Mesendoderm (in vitro differentiated cells): ENCODE measurements at regions not wholly inside any gene's neighbourhood (a gene's known extent, or its start where the extent isn't known, plus 50 kb on each side); places are given as distances from the start of the nearest gene placed in this dataset.

Experiments
- DNase-seq: peaks from one replicate; pipeline ENCODE4 v3.0.0; 2013
- H2AK5ac ChIP-seq: 2 replicates; pipeline ENCODE4 v1.6.1; 2013; ENCODE audit warnings: low read length, inconsistent platforms
- H2BK120ac ChIP-seq: 2 replicates; pipeline ENCODE4 v1.6.1; 2013; ENCODE audit warnings: low read depth, mild to moderate bottlenecking, low read length, moderate library complexity, mixed read lengths
- H2BK15ac ChIP-seq: replicated peaks from 2 replicates; pipeline ENCODE4 v1.6.1; 2013; ENCODE audit warnings: low read depth, mild to moderate bottlenecking, moderate library complexity
- H2BK5ac ChIP-seq: 2 replicates; pipeline ENCODE4 v1.6.1; 2013; ENCODE audit warnings: low read length, inconsistent platforms
- H3K18ac ChIP-seq: 2 replicates; pipeline ENCODE4 v1.6.1; 2013; ENCODE audit warnings: mild to moderate bottlenecking, low read length, mixed read lengths
- H3K23ac ChIP-seq: one replicate; pipeline ENCODE4 v1.6.1; 2013; ENCODE audit warnings: low read length
- H3K27ac ChIP-seq: 2 replicates; pipeline ENCODE4 v1.5.1; 2013; ENCODE audit warnings: low read depth, mild to moderate bottlenecking, inconsistent platforms, low read length, moderate library complexity
- H3K27me3 ChIP-seq: 2 replicates; pipeline ENCODE4 v1.6.1; 2013; ENCODE audit warnings: low read length, control low read depth, mild to moderate bottlenecking, inconsistent platforms; ENCODE audit not compliant: insufficient read depth, poor library complexity
- H3K36me3 ChIP-seq: 2 replicates; pipeline ENCODE4 v1.6.1; 2013; ENCODE audit warnings: low read length, inconsistent platforms; ENCODE audit not compliant: control insufficient read depth, insufficient read depth
- H3K4ac ChIP-seq: one replicate; pipeline ENCODE4 v1.6.1; 2013; ENCODE audit warnings: low read depth, mild to moderate bottlenecking, low read length, moderate library complexity
- H3K4me1 ChIP-seq: 2 replicates; pipeline ENCODE4 v1.6.1; 2013; ENCODE audit warnings: low read depth, low read length, inconsistent platforms; ENCODE audit not compliant: control insufficient read depth
- H3K4me2 ChIP-seq: 2 replicates; pipeline ENCODE4 v1.6.1; 2013; ENCODE audit warnings: low read length
- H3K4me3 ChIP-seq: 2 replicates; pipeline ENCODE4 v1.5.1; 2013; ENCODE audit warnings: mild to moderate bottlenecking, low read length
- H3K56ac ChIP-seq: one replicate; pipeline ENCODE4 v1.6.1; 2013; ENCODE audit warnings: low read length
- H3K79me1 ChIP-seq: 2 replicates; pipeline ENCODE4 v1.6.1; 2013; ENCODE audit warnings: low read length, inconsistent platforms
- H3K79me2 ChIP-seq: 2 replicates; pipeline ENCODE4 v1.6.1; 2013; ENCODE audit warnings: mild to moderate bottlenecking, low read length; ENCODE audit not compliant: control insufficient read depth, insufficient read depth
- H3K9ac ChIP-seq: 2 replicates; pipeline ENCODE4 v1.6.1; 2013; ENCODE audit warnings: low read length, inconsistent platforms
- H4K5ac ChIP-seq: one replicate; pipeline ENCODE4 v1.6.1; 2013; ENCODE audit warnings: low read length
- H4K8ac ChIP-seq: one replicate; pipeline ENCODE4 v1.6.1; 2013; ENCODE audit warnings: low read depth, mild to moderate bottlenecking, control low read depth, low read length, moderate library complexity
- WGBS: extraction: QIAGEN DNeasy Blood & Tissue Kit; methylation state at CpG from one replicate; pipeline ENCODE4 v1.1.7; 2013; ENCODE audit warnings: low lambda C conversion rate, missing lambda C conversion rate; ENCODE audit not compliant: insufficient coverage; ENCODE audit errors: extremely low coverage; 5-methylcytosine and 5-hydroxymethylcytosine counted together

DNA sequence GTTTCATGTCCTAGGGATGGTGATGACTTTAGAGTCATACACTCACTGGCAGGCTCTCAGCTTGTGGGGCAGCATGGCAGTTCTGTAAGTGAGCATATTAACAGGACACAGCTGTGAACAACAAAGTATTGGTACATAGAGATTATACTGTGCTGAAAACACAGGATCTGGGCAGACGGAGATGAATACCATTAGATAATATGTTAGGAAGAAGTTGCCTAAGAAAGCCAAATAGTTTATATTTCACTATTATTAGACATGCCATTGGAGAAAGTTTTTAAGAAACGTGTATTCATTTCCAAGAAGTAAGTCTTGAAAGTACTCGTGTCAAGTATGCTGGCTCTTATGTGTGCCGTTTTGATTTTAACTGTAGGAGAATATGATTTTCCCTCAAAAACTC, 274.5 kb downstream of the INHBA start:
- no peak overlapping the region for H3K4ac ChIP-seq
- no peak overlapping the region for H3K9ac ChIP-seq
- no peaks in the 10 kb centered on the region for H3K79me2 ChIP-seq
- DNase-seq = no peak
- no peak overlapping the region for H3K18ac ChIP-seq
- H2BK5ac ChIP-seq = no peak overlapping the region
- no peaks in the 10 kb centered on the region for H3K36me3 ChIP-seq
- no peaks in the 10 kb centered on the region for H3K4me1 ChIP-seq
- no peak overlapping the region for H3K56ac ChIP-seq
- H4K8ac ChIP-seq = no peak overlapping the region
- H4K5ac ChIP-seq = no peak overlapping the region
- no peaks in the 10 kb centered on the region for H3K27me3 ChIP-seq
- no CpG with 5 or more reads among the region's 4 CpGs for WGBS
- no peak overlapping the region for H3K4me3 ChIP-seq
- no peak overlapping the region for H2AK5ac ChIP-seq
- no peak overlapping the region for H2BK120ac ChIP-seq
- H3K23ac ChIP-seq = no peak overlapping the region
- H3K4me2 ChIP-seq = no peak overlapping the region
- H2BK15ac ChIP-seq = no peak overlapping the region
- no peaks in the 10 kb centered on the region for H3K79me1 ChIP-seq
- H3K27ac ChIP-seq = no peak overlapping the region

DNA sequence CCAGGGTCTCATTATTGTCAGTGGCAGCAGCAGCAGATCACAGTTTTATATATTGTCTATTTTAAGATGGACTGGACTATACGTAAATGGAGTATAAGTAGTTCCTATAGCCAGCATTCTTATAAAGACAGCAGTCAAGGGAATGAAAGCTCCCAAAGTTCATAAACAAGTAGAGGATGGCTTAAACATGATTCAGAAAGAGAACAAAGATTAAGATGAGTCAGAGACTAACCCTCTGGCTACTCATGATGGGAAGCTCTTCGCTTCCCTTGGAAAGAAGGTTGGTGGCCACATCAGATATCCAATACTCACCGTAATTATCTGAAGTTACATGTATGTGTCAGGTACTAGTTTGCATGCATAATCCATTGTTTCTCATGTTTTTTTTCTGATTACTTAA, 277.0 kb downstream of the INHBA start:
- Histone ChIP-seq H3K9ac (no peak overlapping the region), H3K79me2 (no peaks in the 10 kb centered on the region), H4K5ac (no peak overlapping the region), H3K18ac (no peak overlapping the region), H4K8ac (no peak overlapping the region), H3K4me1 (no peaks in the 10 kb centered on the region), H3K36me3 (no peaks in the 10 kb centered on the region), H3K79me1 (no peaks in the 10 kb centered on the region), H3K23ac (no peak overlapping the region), H2BK15ac (no peak overlapping the region), H3K27ac (no peak overlapping the region), H3K56ac (no peak overlapping the region), H2BK120ac (no peak overlapping the region), H2AK5ac (no peak overlapping the region), H3K4me3 (no peak overlapping the region), H3K27me3 (no peaks in the 10 kb centered on the region), H2BK5ac (no peak overlapping the region), H3K4ac (no peak overlapping the region), H3K4me2 (no peak overlapping the region)
- no CpG with 5 or more reads among the region's 3 CpGs for WGBS
- DNase-seq = no peak

DNA sequence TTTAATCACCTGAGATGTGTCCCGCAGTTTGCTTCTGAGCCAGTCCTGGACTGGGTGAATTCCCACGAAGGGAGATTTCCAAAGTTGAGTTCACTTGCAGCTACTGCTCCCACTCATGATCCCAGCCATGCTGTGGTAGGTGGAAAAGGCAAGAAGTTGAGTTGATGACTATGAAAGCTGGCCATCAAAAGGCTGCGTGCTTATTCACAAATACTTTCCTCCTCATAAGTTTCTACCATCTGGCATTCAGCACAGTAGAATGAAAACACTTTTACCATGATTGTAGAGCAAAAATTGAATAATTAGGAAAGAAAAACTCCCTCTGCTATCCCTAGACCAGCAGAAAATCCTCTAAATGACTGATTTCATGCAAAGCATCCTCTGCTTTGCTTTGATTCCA, 281.8 kb downstream of the INHBA start:
- no peak overlapping the region for H3K56ac ChIP-seq
- H3K27ac ChIP-seq = no peak overlapping the region
- no peak overlapping the region for H2BK120ac ChIP-seq
- no peak overlapping the region for H3K23ac ChIP-seq
- H2AK5ac ChIP-seq = no peak overlapping the region
- no peak for DNase-seq
- no peak overlapping the region for H2BK5ac ChIP-seq
- H3K36me3 ChIP-seq = no peaks in the 10 kb centered on the region
- no peak overlapping the region for H4K8ac ChIP-seq
- no peak overlapping the region for H3K4me2 ChIP-seq
- no CpG with 5 or more reads among the region's 3 CpGs for WGBS
- H3K4me1 ChIP-seq = no peaks in the 10 kb centered on the region
- H3K27me3 ChIP-seq = no peaks in the 10 kb centered on the region
- H3K18ac ChIP-seq = no peak overlapping the region
- H3K79me1 ChIP-seq = no peaks in the 10 kb centered on the region
- H3K79me2 ChIP-seq = no peaks in the 10 kb centered on the region
- no peak overlapping the region for H4K5ac ChIP-seq
- H3K4me3 ChIP-seq = no peak overlapping the region
- H3K9ac ChIP-seq = no peak overlapping the region
- H2BK15ac ChIP-seq = no peak overlapping the region
- no peak overlapping the region for H3K4ac ChIP-seq

DNA sequence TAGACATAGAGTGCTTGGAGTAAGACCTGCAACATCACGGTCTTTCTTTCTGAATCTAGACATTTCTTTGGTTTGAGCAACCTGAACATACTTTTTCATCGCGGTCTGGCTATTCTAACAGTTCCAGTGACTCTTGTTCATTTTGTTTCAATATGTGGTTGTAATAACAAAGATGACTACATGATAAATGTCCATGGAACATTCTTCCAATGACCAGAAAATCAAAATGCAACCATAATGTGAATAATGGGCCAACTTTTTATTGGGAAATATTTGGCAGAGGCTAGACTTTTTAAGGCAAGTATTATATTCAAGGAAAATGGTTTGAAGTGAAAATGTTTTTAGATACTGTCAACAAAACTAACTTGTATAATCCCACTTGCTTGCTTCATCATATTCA, 282.5 kb downstream of the INHBA start:
- H2AK5ac ChIP-seq = no peak overlapping the region
- H3K18ac ChIP-seq = no peak overlapping the region
- H3K79me2 ChIP-seq = no peaks in the 10 kb centered on the region
- no peak overlapping the region for H3K4me3 ChIP-seq
- no peak overlapping the region for H3K4me2 ChIP-seq
- H4K8ac ChIP-seq = no peak overlapping the region
- H4K5ac ChIP-seq = no peak overlapping the region
- no peaks in the 10 kb centered on the region for H3K4me1 ChIP-seq
- no peak overlapping the region for H2BK120ac ChIP-seq
- no peak overlapping the region for H3K9ac ChIP-seq
- no peak for DNase-seq
- H2BK15ac ChIP-seq = no peak overlapping the region
- no peak overlapping the region for H3K23ac ChIP-seq
- no peaks in the 10 kb centered on the region for H3K36me3 ChIP-seq
- no peak overlapping the region for H2BK5ac ChIP-seq
- H3K4ac ChIP-seq = no peak overlapping the region
- H3K27ac ChIP-seq = no peak overlapping the region
- H3K27me3 ChIP-seq = no peaks in the 10 kb centered on the region
- WGBS = no CpG with 5 or more reads among the region's 3 CpGs
- H3K79me1 ChIP-seq = no peaks in the 10 kb centered on the region
- no peak overlapping the region for H3K56ac ChIP-seq

DNA sequence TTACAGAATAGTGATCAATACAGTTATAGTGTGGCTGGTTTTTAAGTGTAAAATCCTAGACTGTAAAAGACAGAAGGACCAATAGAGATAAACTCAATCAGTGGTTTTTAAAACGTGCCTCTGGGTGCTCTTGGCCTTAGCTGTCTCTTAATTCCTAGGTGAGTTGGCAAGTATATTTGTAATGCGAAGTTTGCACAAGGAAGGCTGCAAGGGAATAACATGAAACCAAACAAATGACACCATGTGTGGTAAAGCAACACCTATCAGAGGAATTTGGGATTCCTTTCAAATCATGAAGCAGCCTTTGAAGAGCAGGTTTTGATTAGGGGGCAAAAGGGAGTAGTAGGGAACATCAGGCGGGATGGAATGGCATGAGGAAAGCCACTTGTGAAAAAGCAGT, 284.6 kb downstream of the INHBA start:
- WGBS = no CpG with 5 or more reads among the region's 3 CpGs
- no peak overlapping the region for H3K18ac ChIP-seq
- H4K8ac ChIP-seq = no peak overlapping the region
- no peak overlapping the region for H2BK15ac ChIP-seq
- H3K4me1 ChIP-seq = no peaks in the 10 kb centered on the region
- no peaks in the 10 kb centered on the region for H3K27me3 ChIP-seq
- H4K5ac ChIP-seq = no peak overlapping the region
- no peaks in the 10 kb centered on the region for H3K79me2 ChIP-seq
- no peak overlapping the region for H2BK120ac ChIP-seq
- no peaks in the 10 kb centered on the region for H3K36me3 ChIP-seq
- no peak overlapping the region for H2AK5ac ChIP-seq
- H3K23ac ChIP-seq = no peak overlapping the region
- H3K27ac ChIP-seq = no peak overlapping the region
- no peak for DNase-seq
- H3K4me2 ChIP-seq = no peak overlapping the region
- H2BK5ac ChIP-seq = no peak overlapping the region
- no peaks in the 10 kb centered on the region for H3K79me1 ChIP-seq
- no peak overlapping the region for H3K9ac ChIP-seq
- H3K4ac ChIP-seq = no peak overlapping the region
- no peak overlapping the region for H3K4me3 ChIP-seq
- H3K56ac ChIP-seq = no peak overlapping the region

DNA sequence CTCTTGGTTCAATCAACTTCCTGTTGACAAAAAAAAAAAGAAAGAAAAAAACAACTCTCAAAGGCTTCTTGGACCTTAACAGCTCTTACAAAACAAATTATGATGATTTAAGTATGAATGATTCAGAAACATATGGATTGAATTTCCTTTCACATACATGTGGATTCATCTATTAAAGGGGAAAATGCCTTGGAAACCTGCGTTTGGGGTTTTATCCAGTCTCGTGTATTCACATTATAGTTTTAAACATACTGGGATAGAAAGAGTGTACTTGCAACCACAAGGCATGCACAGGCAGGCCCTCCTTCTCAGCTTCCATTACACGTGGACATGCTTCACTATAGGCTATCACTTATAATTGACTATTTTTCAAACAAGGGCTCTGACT, 286.7 kb downstream of the INHBA start:
- DNase-seq = no peak
- no peak overlapping the region for H3K18ac ChIP-seq
- no peak overlapping the region for H2AK5ac ChIP-seq
- H3K23ac ChIP-seq = no peak overlapping the region
- H3K4me2 ChIP-seq = no peak overlapping the region
- H3K4me3 ChIP-seq = no peak overlapping the region
- no peaks in the 10 kb centered on the region for H3K27me3 ChIP-seq
- H2BK15ac ChIP-seq = no peak overlapping the region
- WGBS = no CpG with 5 or more reads among the region's 3 CpGs
- no peaks in the 10 kb centered on the region for H3K79me1 ChIP-seq
- H3K9ac ChIP-seq = no peak overlapping the region
- H4K5ac ChIP-seq = no peak overlapping the region
- no peak overlapping the region for H2BK120ac ChIP-seq
- H2BK5ac ChIP-seq = no peak overlapping the region
- no peaks in the 10 kb centered on the region for H3K36me3 ChIP-seq
- H3K79me2 ChIP-seq = no peaks in the 10 kb centered on the region
- H3K4ac ChIP-seq = no peak overlapping the region
- H3K56ac ChIP-seq = no peak overlapping the region
- H4K8ac ChIP-seq = no peak overlapping the region
- no peak overlapping the region for H3K27ac ChIP-seq
- H3K4me1 ChIP-seq = no peaks in the 10 kb centered on the region
